ENCODE measurements at regions not wholly inside any gene's neighbourhood (a gene's known extent, or its start where the extent isn't known, plus 50 kb on each side); places are given as distances from the start of the nearest gene placed in this dataset.

- no peak for DNase-seq
- H3K27me3 ChIP-seq (ENCODE audit: insufficient read depth): no peaks in the 10 kb centered on the region
- H3K9me2 ChIP-seq: no peaks in the 10 kb centered on the region
- no peak overlapping the region for H3K4me3 ChIP-seq (ENCODE audit: low read depth in 2 of 2, low read length in 1 of 2)
- WGBS (ENCODE audit: low lambda C conversion rate): 50% methylated on average over 2 of the region's 2 CpGs
- H3K4me2 ChIP-seq: no peak overlapping the region
- H3K79me2 ChIP-seq (ENCODE audit: insufficient read depth): no peaks in the 10 kb centered on the region
- H3F3A ChIP-seq (replicated peaks; ENCODE audit: insufficient read depth): no peaks in the 10 kb centered on the region
- TF ChIP-seq JUND (IDR thresholded peaks at IDR 0.05): no peak
- H4K20me1 ChIP-seq (ENCODE audit: insufficient read depth): no peaks in the 10 kb centered on the region
- H2AFZ ChIP-seq (ENCODE audit: low read depth): no peak overlapping the region
- no peaks in the 10 kb centered on the region for H3K36me3 ChIP-seq (replicated peaks in 1 of 2; ENCODE audit: control insufficient read depth in 1 of 2, insufficient read depth in 2 of 2, low read length in 1 of 2)
- ChIA-PET POLR2A (no interaction called here), CTCF (interaction anchor here (1.4 kb wide), 1 partner anchor 18 kb away, joined by 3 read pairs; no protein-coding TSS in a partner anchor)
- H3K9me3 ChIP-seq: no peaks in the 10 kb centered on the region
- H3K27ac ChIP-seq (ENCODE audit: low read depth in 2 of 2, low read length in 1 of 2): no peak overlapping the region
- H3K9ac ChIP-seq: no peak overlapping the region
- H3K4me1 ChIP-seq (ENCODE audit: control insufficient read depth in 1 of 2, insufficient read depth in 2 of 2, low read depth in 1 of 2, low read length in 1 of 2): no peaks in the 10 kb centered on the region
Measured at GRCh38 chr3:70635301-70635700, 322.9 kb upstream of the MDFIC2 start.

GRCh38 chr3:70631716-70632307 is 319.4 kb upstream of the MDFIC2 start:
- Histone ChIP-seq H2AFZ (ENCODE audit: low read depth) (no peak overlapping the region), H4K20me1 (ENCODE audit: insufficient read depth) (no peaks in the 10 kb centered on the region), H3F3A (replicated peaks; ENCODE audit: insufficient read depth) (no peaks in the 10 kb centered on the region), H3K27ac (ENCODE audit: low read depth in 2 of 2, low read length in 1 of 2) (no peak overlapping the region), H3K9me3 (no peaks in the 10 kb centered on the region), H3K36me3 (replicated peaks in 1 of 2; ENCODE audit: control insufficient read depth in 1 of 2, insufficient read depth in 2 of 2, low read length in 1 of 2) (no peaks in the 10 kb centered on the region), H3K4me2 (no peak overlapping the region), H3K79me2 (ENCODE audit: insufficient read depth) (no peaks in the 10 kb centered on the region), H3K9ac (no peak overlapping the region), H3K27me3 (ENCODE audit: insufficient read depth) (no peaks in the 10 kb centered on the region), H3K9me2 (no peaks in the 10 kb centered on the region), H3K4me3 (ENCODE audit: low read depth in 2 of 2, low read length in 1 of 2) (no peak overlapping the region), H3K4me1 (ENCODE audit: control insufficient read depth in 1 of 2, insufficient read depth in 2 of 2, low read depth in 1 of 2, low read length in 1 of 2) (no peaks in the 10 kb centered on the region)
- WGBS (ENCODE audit: low lambda C conversion rate): 32% methylated on average over 4 of the region's 4 CpGs
- POLR2A ChIA-PET: no interaction called here
- no peak for TF ChIP-seq EZH2phosphoT487 (IDR thresholded peaks at IDR 0.05; ENCODE audit: borderline replicate concordance, low read depth)
- no peak for TF ChIP-seq ZBTB33 (IDR thresholded peaks at IDR 0.05; ENCODE audit: borderline replicate concordance, low read depth)
- no peak for TF ChIP-seq MXI1 (IDR thresholded peaks at IDR 0.05; ENCODE audit: low read depth, low read length)
- no peak for TF ChIP-seq YY1 (IDR thresholded peaks at IDR 0.05; ENCODE audit: low read depth)
- no peak for TF ChIP-seq TCF12 (IDR thresholded peaks at IDR 0.05)
- no peak for TF ChIP-seq GATA2 (CRISPR knock-in tag; IDR thresholded peaks at IDR 0.05)
- TF ChIP-seq EP300 (IDR thresholded peaks at IDR 0.05; ENCODE audit: borderline replicate concordance in 1 of 2, low read depth in 1 of 2, low read length in 1 of 2): no peak
- no peak for TF ChIP-seq FOSL2 (IDR thresholded peaks at IDR 0.05; ENCODE audit: borderline replicate concordance, low read depth)
- TF ChIP-seq, protein P1, sequence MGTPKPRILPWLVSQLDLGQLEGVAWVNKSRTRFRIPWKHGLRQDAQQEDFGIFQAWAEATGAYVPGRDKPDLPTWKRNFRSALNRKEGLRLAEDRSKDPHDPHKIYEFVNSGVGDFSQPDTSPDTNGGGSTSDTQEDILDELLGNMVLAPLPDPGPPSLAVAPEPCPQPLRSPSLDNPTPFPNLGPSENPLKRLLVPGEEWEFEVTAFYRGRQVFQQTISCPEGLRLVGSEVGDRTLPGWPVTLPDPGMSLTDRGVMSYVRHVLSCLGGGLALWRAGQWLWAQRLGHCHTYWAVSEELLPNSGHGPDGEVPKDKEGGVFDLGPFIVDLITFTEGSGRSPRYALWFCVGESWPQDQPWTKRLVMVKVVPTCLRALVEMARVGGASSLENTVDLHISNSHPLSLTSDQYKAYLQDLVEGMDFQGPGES (IDR thresholded peaks at IDR 0.05; ENCODE audit: low read depth, low read length): no peak
- no peak for TF ChIP-seq NFIC (IDR thresholded peaks at IDR 0.05; ENCODE audit: borderline replicate concordance)
- no peak for TF ChIP-seq RXRA (IDR thresholded peaks at IDR 0.05; ENCODE audit: borderline replicate concordance, low read depth)
- no peak for TF ChIP-seq FOXM1 (IDR thresholded peaks at IDR 0.05; ENCODE audit: low read depth)
- TF ChIP-seq JUND (IDR thresholded peaks at IDR 0.05): no peak
- TF ChIP-seq NRF1 (IDR thresholded peaks at IDR 0.05; ENCODE audit: low read depth, low read length): no peak
- TF ChIP-seq, protein P2, sequence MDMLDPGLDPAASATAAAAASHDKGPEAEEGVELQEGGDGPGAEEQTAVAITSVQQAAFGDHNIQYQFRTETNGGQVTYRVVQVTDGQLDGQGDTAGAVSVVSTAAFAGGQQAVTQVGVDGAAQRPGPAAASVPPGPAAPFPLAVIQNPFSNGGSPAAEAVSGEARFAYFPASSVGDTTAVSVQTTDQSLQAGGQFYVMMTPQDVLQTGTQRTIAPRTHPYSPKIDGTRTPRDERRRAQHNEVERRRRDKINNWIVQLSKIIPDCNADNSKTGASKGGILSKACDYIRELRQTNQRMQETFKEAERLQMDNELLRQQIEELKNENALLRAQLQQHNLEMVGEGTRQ (IDR thresholded peaks at IDR 0.05; ENCODE audit: borderline replicate concordance, low read depth, low read length): no peak
- no peak for TF ChIP-seq GABPA (IDR thresholded peaks at IDR 0.05; ENCODE audit: low read depth)
- TF ChIP-seq RAD21 (IDR thresholded peaks at IDR 0.05; ENCODE audit: low read length): no peak
- TF ChIP-seq CHD2 (IDR thresholded peaks at IDR 0.05; ENCODE audit: low read length, partially characterized antibody): no peak
- no peak for TF ChIP-seq POLR2AphosphoS5 (IDR thresholded peaks at IDR 0.05; ENCODE audit: low read depth, low read length)
- CTCF ChIA-PET: interaction anchor here (1.1 kb wide), 1 partner anchor 344 kb away, joined by 3 read pairs; no protein-coding TSS in a partner anchor
- DNase-seq: no peak
